HG02759 (cell line): ENCODE measurements at regions not wholly inside any gene's neighbourhood (a gene's known extent, or its start where the extent isn't known, plus 50 kb on each side); places are given as distances from the start of the nearest gene placed in this dataset.

ENCODE experiments used
- ATAC-seq: cut with Tn5 transposase; IDR thresholded peaks from one replicate; pipeline ENCODE4 v1.9.1; 2021; ENCODE audit warnings: mild to moderate bottlenecking, moderate library complexity; ENCODE audit not compliant: unreplicated experiment

- no peak for ATAC-seq
Measured at GRCh38 chr14:98288825-98289224, 983.2 kb downstream of the BCL11B start.

GRCh38 chr14:98290596-98290995 lies 981.4 kb downstream of the BCL11B start:
- no peak for ATAC-seq

- ATAC-seq = no peak
Measured at GRCh38 chr14:98292191-98292590, 979.8 kb downstream of the BCL11B start.

GRCh38 chr14:98293576-98293975 lies 978.4 kb downstream of the BCL11B start:
- no peak for ATAC-seq

GRCh38 chr14:98296895-98297294 lies 975.1 kb downstream of the BCL11B start:
- no peak for ATAC-seq

- no peak for ATAC-seq
Measured at GRCh38 chr14:98297567-98297966, 974.4 kb downstream of the BCL11B start.

- ATAC-seq = no peak
Measured at GRCh38 chr14:98298481-98299244, 973.3 kb downstream of the BCL11B start.

GRCh38 chr14:98301681-98302080 lies 970.3 kb downstream of the BCL11B start:
- ATAC-seq = no peak

GRCh38 chr14:98304574-98304973 lies 967.4 kb downstream of the BCL11B start:
- no peak for ATAC-seq

GRCh38 chr14:98309591-98309990 lies 962.4 kb downstream of the BCL11B start:
- ATAC-seq = no peak

GRCh38 chr14:98312006-98312405 lies 960.0 kb downstream of the BCL11B start:
- no peak for ATAC-seq

- ATAC-seq = no peak
Measured at GRCh38 chr14:98321841-98322240, 950.2 kb downstream of the BCL11B start.

GRCh38 chr14:98323836-98324235 lies 948.2 kb downstream of the BCL11B start:
- no peak for ATAC-seq

GRCh38 chr14:98325761-98326160 lies 946.2 kb downstream of the BCL11B start:
- ATAC-seq = no peak

GRCh38 chr14:98328496-98328895 lies 943.5 kb downstream of the BCL11B start:
- ATAC-seq = no peak

GRCh38 chr14:98334186-98334585 lies 937.8 kb downstream of the BCL11B start:
- ATAC-seq = no peak

GRCh38 chr14:98341211-98341610 lies 930.8 kb downstream of the BCL11B start:
- no peak for ATAC-seq

GRCh38 chr14:98345161-98345560 lies 926.8 kb downstream of the BCL11B start:
- ATAC-seq = no peak

GRCh38 chr14:98347686-98348085 lies 924.3 kb downstream of the BCL11B start:
- no peak for ATAC-seq

GRCh38 chr14:98348505-98348904 lies 923.5 kb downstream of the BCL11B start:
- no peak for ATAC-seq

GRCh38 chr14:98350213-98350612 lies 921.8 kb downstream of the BCL11B start:
- no peak for ATAC-seq

GRCh38 chr14:98364961-98365360 lies 907.0 kb downstream of the BCL11B start:
- ATAC-seq = no peak

GRCh38 chr14:98366429-98366828 lies 905.6 kb downstream of the BCL11B start:
- ATAC-seq = no peak
